Left lung (tissue), 4 donors: ENCODE measurements at regions not wholly inside any gene's neighbourhood (a gene's known extent, or its start where the extent isn't known, plus 50 kb on each side); places are given as distances from the start of the nearest gene placed in this dataset.
"Not testable (repeated sequence)": the region's sequence is repeated elsewhere in the genome, so short reads cannot be mapped to it uniquely, and the experiment has no call there.

Source experiments
- ATAC-seq: fragments of 200-7000 bp; cut with Tn5 transposase; one replicate; pipeline ENCODE4 v1.9.1; 2020; ENCODE audit warnings: moderate library complexity
- DNase-seq, 4 donors: peaks; one replicate each; pipeline ENCODE4 v3.0.0-alpha.2; 2013 to 2020
- H3K27ac ChIP-seq, 2 donors: fragments of 200-600 bp; sonication (generic) in 1 of 2; one replicate each; pipeline versions ENCODE4 v1.5.0 to v1.8.0; 2020 to 2021
- H3K27me3 ChIP-seq, 2 donors: fragments of 200-600 bp; sonication (generic) in 1 of 2; one replicate each; pipeline versions ENCODE4 v1.5.0 to v1.8.0; 2020 to 2021
- H3K36me3 ChIP-seq, 2 donors: fragments of 200-600 bp; sonication (generic) in 1 of 2; one replicate each; pipeline versions ENCODE4 v1.5.0 to v1.8.0; 2020 to 2021
- H3K4me1 ChIP-seq, 2 donors: fragments of 200-600 bp; one replicate each; pipeline ENCODE4 v1.8.0; 2021
- H3K4me3 ChIP-seq, 2 donors: fragments of 200-600 bp; sonication (generic) in 1 of 2; one replicate each; pipeline versions ENCODE4 v1.5.0 to v1.8.0; 2020 to 2021; ENCODE audit warnings: mild to moderate bottlenecking in 1 of 2
- H3K9me3 ChIP-seq, 2 donors: fragments of 200-600 bp; sonication (generic) in 1 of 2; one replicate each; pipeline versions ENCODE4 v1.5.0 to v1.8.0; 2020 to 2021
- intact Hi-C, 2 donors: fragments of 100-400 bp; cut with DNase I; formaldehyde crosslinking; loops; one replicate each; pipeline versions ENCODE4 v1.11.2 to v1.14.2; 2022
- TF ChIP-seq, protein P1 (sequence below), 2 donors: fragments of 200-600 bp; sonication (generic) in 1 of 2; IDR thresholded peaks; one replicate each; pipeline versions ENCODE4 v1.5.0 to v1.8.0; 2021; ENCODE audit warnings: antibody characterized with exemption in 2 of 2
- donor health status: DM: no; HTN: yes; CAD: no.
- donor health status: DM: no; HTN: no; CAD: no.

DNA sequence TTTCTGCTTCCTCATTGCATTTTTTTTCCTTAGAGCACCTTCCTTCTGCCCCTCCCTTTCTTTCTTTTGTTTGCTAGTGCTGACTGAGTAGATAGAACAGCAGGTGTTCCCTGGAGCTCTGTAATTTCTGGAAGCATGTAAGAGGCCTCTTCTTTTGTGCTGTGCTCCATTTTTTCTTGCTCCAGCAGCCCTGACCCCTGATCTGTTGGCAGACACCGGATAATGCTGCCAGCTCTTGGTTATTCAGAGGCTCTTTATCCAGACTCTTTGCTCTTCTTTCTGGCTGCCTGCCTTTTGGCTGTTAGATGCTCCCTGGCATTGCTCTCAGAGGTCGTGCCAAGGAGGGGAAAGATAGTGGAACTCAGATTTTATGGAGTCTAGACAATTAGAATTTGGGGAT is 104.4 kb upstream of the RBMS3 start:
- ATAC-seq = no peak
- Histone ChIP-seq H3K4me1 (peaks cover 0 to 5% of the 10 kb centered on the region in 2 donors), H3K27ac (no peak overlapping the region), H3K4me3 (no peak overlapping the region), H3K9me3 (no peaks in the 10 kb centered on the region), H3K36me3 (no peaks in the 10 kb centered on the region), H3K27me3 (no peaks in the 10 kb centered on the region)
- intact Hi-C loops = no loop called here
- DNase-seq = no peak
- TF ChIP-seq, protein P1, sequence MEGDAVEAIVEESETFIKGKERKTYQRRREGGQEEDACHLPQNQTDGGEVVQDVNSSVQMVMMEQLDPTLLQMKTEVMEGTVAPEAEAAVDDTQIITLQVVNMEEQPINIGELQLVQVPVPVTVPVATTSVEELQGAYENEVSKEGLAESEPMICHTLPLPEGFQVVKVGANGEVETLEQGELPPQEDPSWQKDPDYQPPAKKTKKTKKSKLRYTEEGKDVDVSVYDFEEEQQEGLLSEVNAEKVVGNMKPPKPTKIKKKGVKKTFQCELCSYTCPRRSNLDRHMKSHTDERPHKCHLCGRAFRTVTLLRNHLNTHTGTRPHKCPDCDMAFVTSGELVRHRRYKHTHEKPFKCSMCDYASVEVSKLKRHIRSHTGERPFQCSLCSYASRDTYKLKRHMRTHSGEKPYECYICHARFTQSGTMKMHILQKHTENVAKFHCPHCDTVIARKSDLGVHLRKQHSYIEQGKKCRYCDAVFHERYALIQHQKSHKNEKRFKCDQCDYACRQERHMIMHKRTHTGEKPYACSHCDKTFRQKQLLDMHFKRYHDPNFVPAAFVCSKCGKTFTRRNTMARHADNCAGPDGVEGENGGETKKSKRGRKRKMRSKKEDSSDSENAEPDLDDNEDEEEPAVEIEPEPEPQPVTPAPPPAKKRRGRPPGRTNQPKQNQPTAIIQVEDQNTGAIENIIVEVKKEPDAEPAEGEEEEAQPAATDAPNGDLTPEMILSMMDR (IDR thresholded peaks at IDR 0.05) = no peak

- intact Hi-C loops = no loop called here
- TF ChIP-seq, protein P1 (IDR thresholded peaks at IDR 0.05) = no peak
- H3K36me3 ChIP-seq = no peaks in the 10 kb centered on the region
- ATAC-seq = peak; percentile 57
- DNase-seq = no peak
- H3K4me1 ChIP-seq = no peaks in the 10 kb centered on the region
- H3K27ac ChIP-seq = no peak overlapping the region
- no peaks in the 10 kb centered on the region for H3K9me3 ChIP-seq
- no peaks in the 10 kb centered on the region for H3K27me3 ChIP-seq
- H3K4me3 ChIP-seq = no peak overlapping the region
Observed at GRCh38 chr3:29178809-29179793, 101.8 kb upstream of the RBMS3 start.

DNA sequence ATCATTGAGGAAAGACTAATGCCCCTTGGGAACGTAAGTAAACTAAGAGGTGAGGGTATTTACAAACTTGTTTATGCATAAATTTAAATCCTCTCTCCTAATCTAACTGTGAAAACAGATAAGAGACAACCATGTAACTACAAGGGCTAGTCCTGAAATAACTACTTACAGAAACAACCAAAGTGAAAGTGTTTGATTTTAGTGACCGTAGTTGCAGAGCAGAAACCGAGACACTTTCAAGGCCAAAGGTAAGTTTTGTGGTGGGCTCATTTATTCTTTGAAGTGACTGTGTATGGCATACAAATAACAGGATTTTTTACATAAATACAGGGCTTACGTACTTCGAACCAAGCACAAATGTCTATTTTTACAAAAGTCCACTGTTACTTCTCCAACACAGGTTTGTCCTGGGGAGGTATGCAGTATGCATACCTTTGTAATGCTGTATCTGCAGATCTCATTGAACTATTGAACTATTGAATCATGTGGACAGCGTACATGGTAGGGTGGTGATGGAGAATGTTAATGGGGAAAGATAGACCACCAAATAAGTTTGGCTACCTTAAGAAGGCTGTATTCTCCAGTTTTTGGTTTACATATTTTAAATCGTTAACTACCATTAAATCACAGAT is 99.6 kb upstream of the RBMS3 start:
- H3K27me3 ChIP-seq = no peaks in the 10 kb centered on the region
- ATAC-seq = no peak
- H3K27ac ChIP-seq = no peak overlapping the region
- TF ChIP-seq, protein P1 (IDR thresholded peaks at IDR 0.05) = no peak
- no peak for DNase-seq
- H3K4me3 ChIP-seq = no peak overlapping the region
- H3K9me3 ChIP-seq = no peaks in the 10 kb centered on the region
- H3K36me3 ChIP-seq = no peaks in the 10 kb centered on the region
- H3K4me1 ChIP-seq = no peaks in the 10 kb centered on the region
- intact Hi-C loops = no loop called here

DNA sequence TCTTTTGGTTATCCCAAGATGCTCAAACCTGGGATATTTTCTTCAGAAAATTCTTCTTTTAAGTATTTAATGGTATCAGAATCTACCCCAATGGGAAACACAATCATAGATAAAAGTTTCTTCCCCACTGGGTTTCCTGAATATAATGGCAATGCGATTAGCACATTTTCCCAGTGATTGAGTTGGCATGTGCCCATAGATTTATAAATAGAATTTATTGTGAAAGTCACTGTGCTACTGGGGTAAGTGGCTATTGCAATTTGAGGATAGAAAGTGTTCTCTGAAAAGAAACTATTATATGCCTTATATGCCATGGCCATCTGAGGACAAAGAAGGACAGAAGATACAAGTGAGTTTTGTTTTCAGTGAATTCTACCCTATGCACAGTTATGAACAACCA is 99.0 kb upstream of the RBMS3 start:
- intact Hi-C loops = no loop called here
- ATAC-seq = no peak
- H3K27ac ChIP-seq = no peak overlapping the region

DNA sequence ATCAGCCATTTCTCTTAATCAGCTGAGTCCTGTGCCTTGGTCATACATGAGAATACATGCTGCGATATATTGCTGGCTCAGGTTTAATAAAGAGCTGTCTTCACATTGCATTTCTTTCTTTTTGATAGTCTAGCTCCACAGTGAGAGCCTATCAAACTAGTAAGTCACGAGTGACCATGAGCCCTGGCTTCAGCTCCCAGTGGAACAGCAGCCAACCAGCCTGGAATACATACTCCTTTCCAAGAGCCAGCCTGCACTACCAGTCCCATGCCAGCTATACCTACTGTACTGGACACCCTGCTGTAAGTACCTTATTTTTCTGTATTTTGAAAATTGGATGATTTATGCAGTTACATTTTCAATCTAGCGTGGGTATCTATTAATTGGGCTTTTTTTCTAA is 98.0 kb upstream of the RBMS3 start:
- intact Hi-C loops = not testable (repeated sequence)

More for the DNA sequence above, 99.0 kb upstream of the RBMS3 start:
- Histone ChIP-seq H3K9me3 (no peaks in the 10 kb centered on the region), H3K36me3 (no peaks in the 10 kb centered on the region), H3K4me1 (no peaks in the 10 kb centered on the region), H3K27me3 (no peaks in the 10 kb centered on the region), H3K4me3 (no peak overlapping the region)
- TF ChIP-seq, protein P1 (IDR thresholded peaks at IDR 0.05) = no peak
- no peak for DNase-seq

More for the DNA sequence above, 98.0 kb upstream of the RBMS3 start:
- not testable (repeated sequence) for H3K27me3 ChIP-seq, H3K9me3 ChIP-seq, H3K27ac ChIP-seq, DNase-seq, ATAC-seq, H3K36me3 ChIP-seq, H3K4me1 ChIP-seq, H3K4me3 ChIP-seq
